A549 (cell line): ENCODE measurements at regions not wholly inside any gene's neighbourhood (a gene's known extent, or its start where the extent isn't known, plus 50 kb on each side); places are given as distances from the start of the nearest gene placed in this dataset.

ENCODE experiments used
- BHLHE40 ChIP-seq: IDR thresholded peaks from 2 replicates; pipeline ENCODE4 v1.6.1; 2012; ENCODE audit warnings: low read depth, low read length, inconsistent platforms
- CEBPB ChIP-seq, 2 experiments: fragments of >200 bp in 1 of 2; sonication (Bioruptor Twin) in 1 of 2; formaldehyde crosslinking in 1 of 2; IDR thresholded peaks; 2 replicates each; pipeline ENCODE4 v1.6.1; 2012 to 2016
- NPAS2 ChIP-seq: fragments of 250-450 bp; sonication (Bioruptor Pico); IDR thresholded peaks from 2 replicates; pipeline ENCODE4 v1.8.0; 2022; ENCODE audit warnings: mild to moderate bottlenecking, moderate library complexity, borderline replicate concordance
- POLR2A ChIP-seq: IDR thresholded peaks from 2 replicates; pipeline ENCODE4 v1.6.1; 2012; ENCODE audit warnings: mild to moderate bottlenecking, low read length
- RNF2 ChIP-seq: fragments of 200-600 bp; sonication (generic); IDR thresholded peaks from 2 replicates; pipeline ENCODE4 v1.6.1; 2016; ENCODE audit warnings: low read depth, mild to moderate bottlenecking, antibody characterized with exemption, moderate library complexity, borderline replicate concordance
- TF ChIP-seq, protein P1 (sequence below): fragments of >200 bp; sonication (Bioruptor Twin); formaldehyde crosslinking; IDR thresholded peaks from 3 replicates; pipeline ENCODE4 v1.5.1; 2016

- TF ChIP-seq POLR2A (no peak), NPAS2 (CRISPR knock-in tag) (no peak), RNF2 (no peak), CEBPB (IDR thresholded peaks at IDR 0.05) (no peak), BHLHE40 (no peak)
- TF ChIP-seq, protein P1, sequence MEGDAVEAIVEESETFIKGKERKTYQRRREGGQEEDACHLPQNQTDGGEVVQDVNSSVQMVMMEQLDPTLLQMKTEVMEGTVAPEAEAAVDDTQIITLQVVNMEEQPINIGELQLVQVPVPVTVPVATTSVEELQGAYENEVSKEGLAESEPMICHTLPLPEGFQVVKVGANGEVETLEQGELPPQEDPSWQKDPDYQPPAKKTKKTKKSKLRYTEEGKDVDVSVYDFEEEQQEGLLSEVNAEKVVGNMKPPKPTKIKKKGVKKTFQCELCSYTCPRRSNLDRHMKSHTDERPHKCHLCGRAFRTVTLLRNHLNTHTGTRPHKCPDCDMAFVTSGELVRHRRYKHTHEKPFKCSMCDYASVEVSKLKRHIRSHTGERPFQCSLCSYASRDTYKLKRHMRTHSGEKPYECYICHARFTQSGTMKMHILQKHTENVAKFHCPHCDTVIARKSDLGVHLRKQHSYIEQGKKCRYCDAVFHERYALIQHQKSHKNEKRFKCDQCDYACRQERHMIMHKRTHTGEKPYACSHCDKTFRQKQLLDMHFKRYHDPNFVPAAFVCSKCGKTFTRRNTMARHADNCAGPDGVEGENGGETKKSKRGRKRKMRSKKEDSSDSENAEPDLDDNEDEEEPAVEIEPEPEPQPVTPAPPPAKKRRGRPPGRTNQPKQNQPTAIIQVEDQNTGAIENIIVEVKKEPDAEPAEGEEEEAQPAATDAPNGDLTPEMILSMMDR = no peak
These were observed 72.6 kb downstream of the UCHL1 start for GRCh38 chr4:41329361-41329760.
